LNCaP clone FGC (cell line): ENCODE measurements at regions not wholly inside any gene's neighbourhood (a gene's known extent, or its start where the extent isn't known, plus 50 kb on each side); places are given as distances from the start of the nearest gene placed in this dataset.
"Not testable (repeated sequence)": the region's sequence is repeated elsewhere in the genome, so short reads cannot be mapped to it uniquely, and the experiment has no call there.

Source experiments
- DNase-seq: peaks from one replicate; pipeline ENCODE4 v3.0.0-alpha.2; 2011; ENCODE audit warnings: low read depth
- H3K4me3 ChIP-seq: 2 replicates; pipeline ENCODE4 v1.5.1; 2011; ENCODE audit warnings: mild to moderate bottlenecking, low read depth, low read length, control low read depth
- CTCF ChIP-seq: IDR thresholded peaks from 2 replicates; pipeline ENCODE4 v1.5.1; 2012; ENCODE audit warnings: mild to moderate bottlenecking; ENCODE audit not compliant: control insufficient read depth, insufficient read depth; ENCODE audit errors: extremely low read depth

GRCh38 chr6:10140136-10140535 lies 274.7 kb downstream of the TFAP2A start:
- no peak for DNase-seq
- no peak for TF ChIP-seq CTCF
- H3K4me3 ChIP-seq, result no peak overlapping the region

GRCh38 chr6:10138917-10139316 lies 276.0 kb downstream of the TFAP2A start:
- no peak overlapping the region for H3K4me3 ChIP-seq
- no peak for DNase-seq
- no peak for TF ChIP-seq CTCF

GRCh38 chr6:10136636-10137035 lies 278.2 kb downstream of the TFAP2A start:
- H3K4me3 ChIP-seq, result no peak overlapping the region
- TF ChIP-seq CTCF, result no peak
- DNase-seq, result no peak

GRCh38 chr6:10134185-10134584 lies 280.7 kb downstream of the TFAP2A start:
- not testable (repeated sequence) for DNase-seq, H3K4me3 ChIP-seq

GRCh38 chr6:10128721-10129120 lies 286.2 kb downstream of the TFAP2A start:
- no peak overlapping the region for H3K4me3 ChIP-seq
- no peak for DNase-seq
- TF ChIP-seq CTCF, result no peak

GRCh38 chr6:10122164-10122563 lies 292.7 kb downstream of the TFAP2A start:
- no peak for TF ChIP-seq CTCF
- DNase-seq, result no peak
- H3K4me3 ChIP-seq, result no peak overlapping the region

GRCh38 chr6:10112871-10113549 lies 301.9 kb downstream of the TFAP2A start:
- no peak for TF ChIP-seq CTCF
- H3K4me3 ChIP-seq, result no peak overlapping the region
- DNase-seq, result no peak
